Tibial nerve (tissue), 4 donors: ENCODE measurements at regions not wholly inside any gene's neighbourhood (a gene's known extent, or its start where the extent isn't known, plus 50 kb on each side); places are given as distances from the start of the nearest gene placed in this dataset.

Experiments
- DNase-seq, 2 donors: peaks; one replicate each; pipeline ENCODE4 v3.0.0-alpha.2; 2019; ENCODE audit warnings: low spot score in 2 of 2
- H3K27ac ChIP-seq, 4 donors: fragments of 200-600 bp; sonication (generic) in 3 of 4; one replicate each; pipeline ENCODE4 v1.5.1; 2017 to 2019; ENCODE audit warnings: mild to moderate bottlenecking in 1 of 4
- H3K27me3 ChIP-seq, 2 donors: fragments of 200-600 bp; sonication (generic) in 1 of 2; one replicate each; pipeline versions ENCODE4 v1.5.1 to v1.6.0; 2017 to 2019
- H3K36me3 ChIP-seq, 3 donors: fragments of 200-600 bp; sonication (generic); one replicate each; pipeline ENCODE4 v1.5.1; 2018 to 2019
- H3K4me1 ChIP-seq, 4 donors: fragments of 200-600 bp; sonication (generic) in 3 of 4; one replicate each; pipeline ENCODE4 v1.5.1; 2017 to 2019
- H3K4me3 ChIP-seq, 4 donors: fragments of 200-600 bp; sonication (generic) in 3 of 4; one replicate each; pipeline ENCODE4 v1.5.1; 2017 to 2019; ENCODE audit warnings: mild to moderate bottlenecking in 1 of 4, moderate library complexity in 1 of 4
- H3K9me3 ChIP-seq, 4 donors: fragments of 200-600 bp; sonication (generic) in 3 of 4; one replicate each; pipeline ENCODE4 v1.5.1; 2017 to 2019
- CTCF ChIP-seq, 5 experiments: fragments of 200-600 bp in 3 of 5; fragments of 450-650 bp in 2 of 5; sonication (generic) in 3 of 5; IDR thresholded peaks; one replicate each; pipeline ENCODE4 v1.5.1; 2016 to 2019; ENCODE audit warnings: antibody characterized with exemption in 5 of 5, mild to moderate bottlenecking in 3 of 5, moderate library complexity in 2 of 5
- EP300 ChIP-seq, 2 donors: sonication (generic); formaldehyde crosslinking; IDR thresholded peaks; one replicate each; pipeline ENCODE4 v1.6.1; 2017; ENCODE audit warnings: antibody characterized with exemption in 2 of 2, mild to moderate bottlenecking in 1 of 2
- POLR2A ChIP-seq, 2 donors: fragments of 450-650 bp; IDR thresholded peaks; one replicate each; pipeline ENCODE4 v1.6.1; 2017; ENCODE audit warnings: antibody characterized with exemption in 2 of 2, mild to moderate bottlenecking in 2 of 2, moderate library complexity in 2 of 2
- WGBS, 2 donors: methylation state at CpG; one replicate each; pipeline ENCODE4 v1.1.5; 2018; 5-methylcytosine and 5-hydroxymethylcytosine counted together

- TF ChIP-seq POLR2A (IDR thresholded peaks at IDR 0.05) = no peak
- TF ChIP-seq EP300 (IDR thresholded peaks at IDR 0.05) = no peak
- TF ChIP-seq CTCF (IDR thresholded peaks at IDR 0.05) = no peak
- H3K36me3 ChIP-seq = no peaks in the 10 kb centered on the region
- H3K27me3 ChIP-seq = no peaks in the 10 kb centered on the region
- H3K9me3 ChIP-seq = no peaks in the 10 kb centered on the region
- H3K4me3 ChIP-seq = no peak overlapping the region
- H3K27ac ChIP-seq = no peak overlapping the region
- no peaks in the 10 kb centered on the region for H3K4me1 ChIP-seq
- DNase-seq = no peak
Observed at GRCh38 chr9:75712700-75713099, 177.8 kb upstream of the PCSK5 start.

GRCh38 chr9:75713335-75713734, 177.1 kb upstream of the PCSK5 start:
- Histone ChIP-seq H3K36me3 (no peaks in the 10 kb centered on the region), H3K27ac (no peak overlapping the region), H3K27me3 (no peaks in the 10 kb centered on the region), H3K9me3 (no peaks in the 10 kb centered on the region), H3K4me3 (no peak overlapping the region), H3K4me1 (no peaks in the 10 kb centered on the region)
- 78 to 87% methylated on average over 4 of the region's 4 CpGs for whole genome bisulfite sequencing, 2 donors
- no peak for TF ChIP-seq CTCF (IDR thresholded peaks at IDR 0.05)
- TF ChIP-seq POLR2A (IDR thresholded peaks at IDR 0.05) = no peak
- TF ChIP-seq EP300 (IDR thresholded peaks at IDR 0.05) = no peak
- no peak for DNase-seq

- WGBS, 2 donors = 52 to 54% methylated on average over 3 of the region's 3 CpGs
- H3K4me1 ChIP-seq = no peaks in the 10 kb centered on the region
- H3K9me3 ChIP-seq = no peaks in the 10 kb centered on the region
- H3K27ac ChIP-seq = no peak overlapping the region
- no peaks in the 10 kb centered on the region for H3K27me3 ChIP-seq
- TF ChIP-seq CTCF (IDR thresholded peaks at IDR 0.05) (no peak), POLR2A (IDR thresholded peaks at IDR 0.05) (no peak), EP300 (IDR thresholded peaks at IDR 0.05) (peak in 1 of 2 donors; percentile 36)
- H3K4me3 ChIP-seq = no peak overlapping the region
- H3K36me3 ChIP-seq = no peaks in the 10 kb centered on the region
- DNase-seq = peak in 1 of 2 donors; percentile 19
Observed at GRCh38 chr9:75715360-75715759, 175.1 kb upstream of the PCSK5 start.

- H3K27ac ChIP-seq = no peak overlapping the region
- TF ChIP-seq POLR2A (IDR thresholded peaks at IDR 0.05) (no peak), EP300 (IDR thresholded peaks at IDR 0.05) (no peak), CTCF (IDR thresholded peaks at IDR 0.05) (no peak)
- no peak for DNase-seq
- H3K27me3 ChIP-seq = no peaks in the 10 kb centered on the region
- H3K4me3 ChIP-seq = no peak overlapping the region
- no peaks in the 10 kb centered on the region for H3K4me1 ChIP-seq
- no peaks in the 10 kb centered on the region for H3K36me3 ChIP-seq
- 80 to 83% methylated on average over 2 of the region's 2 CpGs for WGBS, 2 donors
- no peaks in the 10 kb centered on the region for H3K9me3 ChIP-seq
Observed at GRCh38 chr9:75718677-75719076, 171.8 kb upstream of the PCSK5 start.

GRCh38 chr9:75728391-75728790, 162.1 kb upstream of the PCSK5 start:
- Histone ChIP-seq H3K36me3 (no peaks in the 10 kb centered on the region), H3K27ac (no peak overlapping the region), H3K4me3 (no peak overlapping the region), H3K4me1 (no peaks in the 10 kb centered on the region), H3K27me3 (no peaks in the 10 kb centered on the region), H3K9me3 (no peaks in the 10 kb centered on the region)
- 76 to 81% methylated on average over 1 of the region's 1 CpG for WGBS, 2 donors
- no peak for DNase-seq
- no peak for TF ChIP-seq CTCF (IDR thresholded peaks at IDR 0.05)
- no peak for TF ChIP-seq EP300 (IDR thresholded peaks at IDR 0.05)
- no peak for TF ChIP-seq POLR2A (IDR thresholded peaks at IDR 0.05)
